ENCODE measurements at regions not wholly inside any gene's neighbourhood (a gene's known extent, or its start where the extent isn't known, plus 50 kb on each side); places are given as distances from the start of the nearest gene placed in this dataset.

DNA sequence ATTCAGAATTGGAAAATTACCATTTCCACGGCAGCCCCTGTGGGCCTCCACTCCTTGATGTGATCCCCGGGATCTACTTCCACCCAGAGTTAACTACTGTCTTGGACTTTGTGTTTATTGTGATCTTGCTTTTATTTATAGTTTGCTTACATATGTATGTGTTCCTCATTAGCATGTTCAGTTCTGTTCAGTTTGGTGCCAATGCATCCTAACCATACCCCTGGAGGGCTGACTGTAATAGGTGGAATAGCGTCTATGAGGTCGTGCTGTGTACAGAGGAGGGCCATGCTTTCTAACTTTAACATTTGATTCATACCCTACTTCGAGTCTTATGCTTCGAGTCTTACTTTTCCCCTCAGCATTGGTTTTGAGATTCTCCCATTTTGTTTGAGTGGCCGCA is 104.3 kb upstream of the SLC24A3 start:
- TF ChIP-seq, protein P1, sequence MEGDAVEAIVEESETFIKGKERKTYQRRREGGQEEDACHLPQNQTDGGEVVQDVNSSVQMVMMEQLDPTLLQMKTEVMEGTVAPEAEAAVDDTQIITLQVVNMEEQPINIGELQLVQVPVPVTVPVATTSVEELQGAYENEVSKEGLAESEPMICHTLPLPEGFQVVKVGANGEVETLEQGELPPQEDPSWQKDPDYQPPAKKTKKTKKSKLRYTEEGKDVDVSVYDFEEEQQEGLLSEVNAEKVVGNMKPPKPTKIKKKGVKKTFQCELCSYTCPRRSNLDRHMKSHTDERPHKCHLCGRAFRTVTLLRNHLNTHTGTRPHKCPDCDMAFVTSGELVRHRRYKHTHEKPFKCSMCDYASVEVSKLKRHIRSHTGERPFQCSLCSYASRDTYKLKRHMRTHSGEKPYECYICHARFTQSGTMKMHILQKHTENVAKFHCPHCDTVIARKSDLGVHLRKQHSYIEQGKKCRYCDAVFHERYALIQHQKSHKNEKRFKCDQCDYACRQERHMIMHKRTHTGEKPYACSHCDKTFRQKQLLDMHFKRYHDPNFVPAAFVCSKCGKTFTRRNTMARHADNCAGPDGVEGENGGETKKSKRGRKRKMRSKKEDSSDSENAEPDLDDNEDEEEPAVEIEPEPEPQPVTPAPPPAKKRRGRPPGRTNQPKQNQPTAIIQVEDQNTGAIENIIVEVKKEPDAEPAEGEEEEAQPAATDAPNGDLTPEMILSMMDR (IDR thresholded peaks at IDR 0.05) = no peak

DNA sequence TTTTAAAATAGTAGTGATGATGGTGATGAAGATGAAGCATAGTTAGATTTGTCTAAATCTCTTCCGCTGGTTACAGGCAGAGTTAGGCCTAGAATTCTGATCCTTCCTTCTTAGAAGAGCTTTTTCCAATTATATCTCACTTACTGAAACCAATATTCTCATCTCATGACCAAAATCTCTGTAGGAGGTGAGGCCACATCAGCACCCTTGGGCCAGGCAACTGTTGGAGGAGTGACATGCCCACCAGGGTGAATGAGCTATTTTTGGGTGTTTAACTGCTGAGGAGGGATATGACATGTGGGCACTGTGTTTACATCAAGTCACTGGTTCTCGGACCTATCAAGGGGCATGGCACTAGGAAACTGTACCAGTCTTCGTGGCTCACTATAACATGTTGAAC is 102.2 kb upstream of the SLC24A3 start:
- TF ChIP-seq, protein P1 (IDR thresholded peaks at IDR 0.05) = no peak

DNA sequence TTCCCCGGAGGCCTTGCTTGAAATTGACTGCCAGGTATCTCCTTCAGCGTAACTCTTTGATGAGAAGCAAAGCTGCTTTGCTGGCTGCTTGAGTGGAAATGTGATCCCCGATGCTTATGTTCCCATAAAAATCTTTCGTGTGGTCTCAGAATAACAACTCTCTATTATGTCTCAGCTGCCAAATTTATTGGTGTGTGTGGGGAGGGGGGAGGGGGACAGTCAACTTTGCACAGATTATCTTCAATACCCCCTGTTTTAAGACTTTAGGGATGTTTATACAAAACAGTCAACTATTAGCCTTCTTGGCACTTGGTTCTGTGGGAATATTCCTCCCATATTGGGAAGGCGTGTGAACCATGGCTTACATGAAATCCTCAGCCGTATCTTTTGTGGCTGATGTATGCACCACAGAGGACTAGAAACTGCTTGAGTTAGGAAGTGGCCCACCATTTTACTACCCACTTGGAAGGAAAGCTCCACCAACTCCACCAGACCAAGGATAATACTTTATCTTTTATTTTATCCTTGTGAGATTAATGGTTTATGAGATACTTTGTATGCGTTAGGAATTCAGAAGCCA is 101.5 kb upstream of the SLC24A3 start:
- TF ChIP-seq, protein P1 (IDR thresholded peaks at IDR 0.05) = no peak

DNA sequence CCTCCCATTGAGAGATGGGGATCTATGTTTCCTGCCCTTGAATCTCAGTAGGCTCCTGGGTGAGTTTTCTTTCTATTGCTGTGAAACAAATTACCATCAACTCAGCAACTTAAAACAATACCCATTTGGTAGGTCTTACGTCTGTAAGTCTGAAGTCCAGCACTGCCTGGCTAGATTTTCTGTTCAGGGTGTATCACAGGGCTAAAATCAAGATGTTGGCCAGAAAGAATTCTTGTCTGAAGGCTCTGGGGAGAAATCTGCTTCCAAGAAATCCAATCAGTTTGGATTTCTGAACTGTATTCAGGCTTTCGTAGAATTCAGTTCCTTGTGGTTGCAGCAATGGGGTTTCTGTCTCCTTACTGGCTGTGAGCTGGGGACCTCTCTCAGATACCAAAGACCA is 99.6 kb upstream of the SLC24A3 start:
- TF ChIP-seq, protein P1 (IDR thresholded peaks at IDR 0.05) = no peak

DNA sequence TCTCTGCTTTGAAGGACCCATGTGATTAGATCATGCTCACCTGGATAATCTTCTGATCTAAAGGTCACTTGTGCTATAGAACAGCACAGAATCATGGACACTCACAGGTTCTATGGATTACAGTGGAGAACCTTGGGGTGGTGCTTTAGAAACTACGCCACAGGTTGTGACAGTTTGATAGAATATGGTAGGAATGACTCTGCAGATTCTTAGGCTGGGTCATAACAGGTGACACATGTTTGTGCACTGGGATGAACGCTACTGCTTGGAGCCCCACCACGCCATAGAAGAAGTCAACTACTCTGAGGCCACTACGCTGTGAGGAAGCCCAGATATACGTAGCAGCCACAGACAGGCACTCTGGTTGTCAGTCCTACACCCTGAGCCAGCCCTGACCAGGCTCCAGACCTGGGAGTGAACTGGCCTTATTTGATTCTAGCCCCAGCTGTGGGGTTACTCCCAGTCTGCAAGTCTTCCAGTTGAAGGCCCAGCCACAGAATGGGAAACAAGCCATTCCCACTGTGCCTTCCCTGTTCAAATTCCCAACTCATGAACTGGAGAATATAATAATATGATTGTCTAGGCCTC is 99.0 kb upstream of the SLC24A3 start:
- TF ChIP-seq, protein P1 (IDR thresholded peaks at IDR 0.05) = no peak

DNA sequence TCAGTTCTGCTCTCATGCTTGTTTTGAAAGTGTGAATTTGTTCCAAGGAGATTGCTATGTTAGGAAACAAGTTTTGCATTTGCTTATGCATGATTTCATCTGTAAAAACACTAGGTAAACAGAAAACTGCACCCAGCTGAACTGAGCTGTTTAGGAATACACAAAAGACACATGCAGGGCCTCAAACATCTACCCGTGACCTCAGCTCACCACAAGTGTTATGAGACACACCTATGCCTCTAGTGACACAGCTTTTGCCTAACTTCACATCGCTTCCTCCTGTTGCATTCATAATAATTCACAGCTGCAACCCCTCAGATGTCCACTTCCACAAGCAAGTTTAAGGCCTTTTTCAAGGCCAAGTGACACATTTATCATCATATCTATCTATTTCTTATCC is 98.0 kb upstream of the SLC24A3 start:
- TF ChIP-seq, protein P1 (IDR thresholded peaks at IDR 0.05) = no peak

DNA sequence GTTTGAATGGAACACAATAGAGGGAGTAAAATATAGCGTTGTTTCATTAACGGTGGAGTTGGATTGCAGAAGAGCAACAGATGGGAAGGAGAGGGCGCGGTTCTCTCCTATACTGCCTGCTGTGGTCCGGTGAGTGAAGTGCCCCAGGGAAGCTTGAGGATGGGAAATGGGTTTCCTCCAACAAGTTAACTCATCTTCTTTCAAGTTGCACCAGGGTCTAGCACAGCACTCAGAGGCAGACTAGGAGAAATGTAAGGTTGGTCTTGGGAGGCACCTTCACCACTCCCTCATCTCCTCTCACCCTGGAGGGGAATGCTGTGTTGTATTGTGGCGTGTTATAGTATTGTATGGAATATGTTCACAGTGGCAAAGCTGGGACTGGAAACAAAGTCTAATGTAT is 96.9 kb upstream of the SLC24A3 start:
- TF ChIP-seq, protein P1 (IDR thresholded peaks at IDR 0.05) = no peak

DNA sequence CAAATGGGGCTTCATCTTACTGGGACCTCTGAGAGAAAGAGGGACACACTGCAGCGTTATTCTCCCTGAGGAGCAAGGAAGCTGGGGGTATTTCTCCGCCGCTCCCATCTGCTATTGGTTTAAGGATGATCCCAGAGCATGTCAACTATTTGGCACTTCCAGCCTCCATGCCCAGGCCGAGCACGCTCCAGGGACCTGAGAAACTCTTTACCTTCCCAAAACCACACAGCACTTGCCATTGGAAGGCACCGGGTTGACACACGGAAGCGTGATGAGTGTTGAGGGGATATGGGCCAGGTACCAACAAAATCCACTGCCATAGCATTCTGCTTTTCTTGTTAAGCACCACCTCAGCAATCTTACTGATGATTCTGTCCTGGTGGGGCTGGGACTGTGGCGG is 92.4 kb upstream of the SLC24A3 start:
- TF ChIP-seq, protein P1 (IDR thresholded peaks at IDR 0.05) = no peak

Data from LNCAP (cell line).